SK-N-SH treated with all-trans-retinoic acid at 6 μM for 48 hours (cell line): ENCODE measurements at regions not wholly inside any gene's neighbourhood (a gene's known extent, or its start where the extent isn't known, plus 50 kb on each side); places are given as distances from the start of the nearest gene placed in this dataset.

Experiments
- BACH2 ChIP-seq: fragments of 250-450 bp; sonication (Bioruptor Pico); IDR thresholded peaks from 2 replicates; pipeline ENCODE4 v1.9.0; 2021; ENCODE audit warnings: mild to moderate bottlenecking, borderline replicate concordance
- PATZ1 ChIP-seq: fragments of 250-450 bp; sonication (Bioruptor Pico); IDR thresholded peaks from 2 replicates; pipeline ENCODE4 v1.8.0; 2020; ENCODE audit warnings: mild to moderate bottlenecking, moderate library complexity, borderline replicate concordance
- TOX ChIP-seq: fragments of 250-450 bp; sonication (Bioruptor Pico); IDR thresholded peaks from 2 replicates; pipeline ENCODE4 v1.8.0; 2021; ENCODE audit warnings: mild to moderate bottlenecking, moderate library complexity, borderline replicate concordance
- ZC3H10 ChIP-seq: fragments of 250-450 bp; sonication (Bioruptor Pico); IDR thresholded peaks from 2 replicates; pipeline ENCODE4 v1.5.1; 2021; ENCODE audit warnings: mild to moderate bottlenecking, moderate library complexity
- ZFP30 ChIP-seq: fragments of 450-650 bp; formaldehyde crosslinking; IDR thresholded peaks from 2 replicates; pipeline ENCODE4 v1.5.0; 2022; ENCODE audit warnings: mild to moderate bottlenecking, moderate library complexity

- TF ChIP-seq ZFP30 (CRISPR knock-in tag) (no peak), PATZ1 (no peak), BACH2 (CRISPR knock-in tag) (no peak), ZC3H10 (CRISPR knock-in tag) (no peak), TOX (no peak)
Observed at GRCh38 chr10:53357587-53357986, 585.0 kb upstream of the MBL2 start.
